Activated T-cell treated with anti-CD3 and anti-CD28 coated beads, Interleukin-2, amount 50 U/mL, for 72 hours (primary cell): ENCODE measurements at regions not wholly inside any gene's neighbourhood (a gene's known extent, or its start where the extent isn't known, plus 50 kb on each side); places are given as distances from the start of the nearest gene placed in this dataset.

Experiments used
- ATAC-seq, 2 donors: fragments of 150-1000 bp; cut with Tn5 transposase; replicated peaks in 1 of 2; 2 replicates each; pipeline ENCODE4 v1.10.0; 2021; ENCODE audit warnings: moderate library complexity in 2 of 2, mild to moderate bottlenecking in 1 of 2
- DNase-seq, 2 donors: peaks; one replicate each; pipeline ENCODE4 v3.0.0; 2021 to 2022; ENCODE audit warnings: mixed read lengths in 1 of 2
- H3K27ac Mint-ChIP-seq: one replicate; pipeline ENCODE4 v1.8.0; 2022; ENCODE audit warnings: mild to moderate bottlenecking, moderate library complexity, mixed read lengths
- H3K27me3 Mint-ChIP-seq: one replicate; pipeline ENCODE4 v1.8.0; 2022; ENCODE audit warnings: low read depth, mixed read lengths
- H3K36me3 Mint-ChIP-seq, 2 donors: one replicate each; pipeline ENCODE4 v1.8.0; 2022; ENCODE audit warnings: mixed read lengths in 2 of 2, mild to moderate bottlenecking in 1 of 2; ENCODE audit not compliant: insufficient read depth in 2 of 2
- H3K4me1 Mint-ChIP-seq: one replicate; pipeline ENCODE4 v1.8.0; 2022; ENCODE audit warnings: low read depth, mixed read lengths
- H3K4me3 Mint-ChIP-seq, 2 donors: one replicate each; pipeline ENCODE4 v1.8.0; 2022; ENCODE audit warnings: mild to moderate bottlenecking in 2 of 2, mixed read lengths in 2 of 2, moderate library complexity in 2 of 2
- H3K9me3 Mint-ChIP-seq, 2 donors: one replicate each; pipeline ENCODE4 v1.8.0; 2022; ENCODE audit warnings: mixed read lengths in 2 of 2

DNA sequence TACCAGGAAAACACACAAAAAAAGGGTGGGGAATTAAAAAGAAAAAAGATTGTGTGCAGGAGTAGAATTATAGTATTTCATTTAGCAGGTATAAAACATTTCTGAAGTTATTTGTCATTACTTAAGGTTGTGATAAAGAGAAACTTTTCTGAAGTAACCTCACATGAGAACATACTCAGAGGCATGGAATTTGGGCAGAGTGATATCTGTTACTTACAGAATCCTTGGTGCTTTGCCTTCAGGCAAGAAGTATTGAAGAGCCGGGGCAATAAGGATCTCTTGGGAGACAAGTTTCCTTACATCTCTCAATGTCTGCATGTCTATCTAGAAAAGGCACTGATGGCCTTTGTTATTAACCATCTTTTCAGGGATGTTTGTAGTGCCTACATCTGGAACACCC, 179.7 kb upstream of the ROBO1 start:
- Mint-ChIP-seq H3K27ac (no peak overlapping the region), H3K4me1 (no peaks in the 10 kb centered on the region), H3K4me3 (no peak overlapping the region), H3K9me3 (peaks cover 10 to 22% of the 10 kb centered on the region in 2 donors), H3K36me3 (peaks cover 0 to 2% of the 10 kb centered on the region in 2 donors), H3K27me3 (no peaks in the 10 kb centered on the region)
- no peak for DNase-seq
- no peak for ATAC-seq

GRCh38 chr3:79937567-79937966, 169.8 kb upstream of the ROBO1 start:
- ATAC-seq (no peak), DNase-seq (no peak)
- H3K36me3 Mint-ChIP-seq = no peaks in the 10 kb centered on the region
- peaks cover 0 to 5% of the 10 kb centered on the region in 2 donors for H3K9me3 Mint-ChIP-seq
- H3K27ac Mint-ChIP-seq = no peak overlapping the region
- H3K27me3 Mint-ChIP-seq = no peaks in the 10 kb centered on the region
- no peak overlapping the region for H3K4me3 Mint-ChIP-seq
- no peaks in the 10 kb centered on the region for H3K4me1 Mint-ChIP-seq

DNA sequence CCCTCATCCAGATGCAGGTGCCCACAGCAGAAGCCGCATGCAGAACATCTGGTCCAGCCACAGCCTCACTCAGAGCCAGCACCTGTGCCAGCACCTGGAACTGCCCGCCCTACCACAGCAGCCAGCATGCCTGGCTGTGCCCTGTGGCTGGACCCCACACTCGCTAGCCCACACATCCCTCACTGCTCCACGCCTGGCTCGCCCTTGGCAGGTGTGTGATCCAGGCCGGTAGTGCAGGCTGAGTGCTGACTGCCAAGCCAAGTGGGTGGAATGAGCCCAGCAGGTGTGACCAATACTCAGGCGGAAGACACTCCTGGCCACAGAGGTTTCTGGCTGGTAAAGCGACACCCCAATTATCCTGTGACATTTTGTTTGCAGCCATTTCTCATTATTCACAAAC, 162.4 kb upstream of the ROBO1 start:
- H3K27ac Mint-ChIP-seq = no peak overlapping the region
- peaks cover 3 to 7% of the 10 kb centered on the region in 2 donors for H3K9me3 Mint-ChIP-seq
- DNase-seq = no peak
- ATAC-seq = no peak
- no peaks in the 10 kb centered on the region for H3K4me1 Mint-ChIP-seq
- H3K4me3 Mint-ChIP-seq = no peak overlapping the region
- peaks cover 0 to 2% of the 10 kb centered on the region in 2 donors for H3K36me3 Mint-ChIP-seq
- no peaks in the 10 kb centered on the region for H3K27me3 Mint-ChIP-seq

DNA sequence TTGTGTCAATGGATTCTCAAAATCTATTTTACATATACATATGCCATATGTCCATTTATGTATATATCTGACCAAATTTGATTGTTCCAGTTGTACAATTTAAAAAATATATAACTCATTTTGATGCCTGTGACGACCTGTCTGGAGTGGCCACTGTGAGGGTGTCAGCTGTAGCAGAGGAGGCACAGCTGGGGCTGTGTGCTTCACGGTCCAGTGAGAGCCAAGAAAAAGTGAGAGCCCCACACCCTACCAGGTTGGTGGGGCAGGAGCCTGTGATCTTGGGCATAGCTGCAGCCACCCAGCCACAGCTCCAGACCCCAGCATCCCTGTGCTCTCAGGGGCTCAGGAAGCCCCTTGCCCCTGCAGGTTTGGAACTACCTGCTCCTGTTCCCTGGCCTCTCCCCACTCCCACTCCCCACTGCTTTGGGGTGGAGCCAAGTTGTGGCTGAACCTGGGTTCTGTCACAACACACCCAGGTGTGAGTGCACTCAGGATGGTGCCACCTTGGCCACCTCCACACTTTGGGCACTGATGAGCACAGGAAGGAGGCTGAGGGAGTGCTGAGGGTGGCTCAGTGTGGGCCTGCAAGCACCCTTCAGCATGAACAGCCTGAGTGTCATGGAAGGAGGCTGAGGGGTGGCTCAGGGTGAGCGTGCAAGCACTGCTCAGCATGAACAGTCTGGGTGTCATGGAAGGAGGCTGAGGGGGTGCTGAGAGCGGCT, 161.1 kb upstream of the ROBO1 start:
- DNase-seq = no peak
- Mint-ChIP-seq H3K4me3 (no peak overlapping the region), H3K9me3 (peaks cover 3 to 5% of the 10 kb centered on the region in 2 donors), H3K36me3 (peaks cover 0 to 2% of the 10 kb centered on the region in 2 donors), H3K27me3 (no peaks in the 10 kb centered on the region), H3K27ac (no peak overlapping the region), H3K4me1 (no peaks in the 10 kb centered on the region)
- ATAC-seq = no peak

DNA sequence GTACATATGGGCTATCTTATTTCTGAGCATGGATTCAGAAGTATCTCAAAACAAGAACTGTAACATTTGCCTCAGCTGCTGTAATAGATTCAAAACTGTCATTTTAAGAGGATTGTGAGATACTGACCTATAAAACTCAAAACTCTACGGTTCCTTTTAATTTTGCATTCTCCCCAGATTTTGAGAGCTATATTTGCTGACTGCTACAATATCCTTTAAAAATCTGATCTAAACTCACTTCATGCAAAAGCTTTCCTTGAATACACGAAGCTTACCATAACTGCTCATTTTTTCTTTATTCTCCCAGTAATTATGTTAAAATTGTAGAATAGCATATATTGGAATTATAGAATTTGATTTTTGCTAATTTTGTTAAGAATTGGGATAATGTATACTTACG, 158.7 kb upstream of the ROBO1 start:
- Mint-ChIP-seq H3K9me3 (peaks cover 3 to 8% of the 10 kb centered on the region in 2 donors), H3K36me3 (peaks cover 0 to 2% of the 10 kb centered on the region in 2 donors), H3K4me1 (no peaks in the 10 kb centered on the region), H3K27ac (no peak overlapping the region), H3K4me3 (no peak overlapping the region), H3K27me3 (no peaks in the 10 kb centered on the region)
- ATAC-seq = no peak
- no peak for DNase-seq

DNA sequence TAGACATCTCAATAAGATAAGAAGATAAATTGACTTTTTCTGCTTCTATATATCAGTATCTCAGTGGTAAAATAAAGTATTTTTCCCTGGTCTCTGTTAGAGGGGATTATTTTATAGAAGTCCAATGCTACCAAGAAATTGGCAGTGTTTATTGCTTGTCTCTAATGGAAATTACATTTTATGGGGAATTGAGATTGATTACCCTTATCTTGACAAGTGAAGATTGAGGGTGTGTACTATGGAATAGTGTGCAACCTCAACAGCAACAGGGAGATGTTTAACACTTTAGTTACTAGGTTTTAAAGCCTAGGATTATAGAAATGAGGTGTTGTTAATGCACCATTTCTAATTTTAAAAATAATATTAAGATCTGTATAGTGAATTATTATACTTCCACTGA, 154.8 kb upstream of the ROBO1 start:
- H3K27ac Mint-ChIP-seq = no peak overlapping the region
- H3K4me1 Mint-ChIP-seq = no peaks in the 10 kb centered on the region
- H3K27me3 Mint-ChIP-seq = no peaks in the 10 kb centered on the region
- H3K4me3 Mint-ChIP-seq = no peak overlapping the region
- ATAC-seq (no peak), DNase-seq (no peak)
- H3K36me3 Mint-ChIP-seq = no peaks in the 10 kb centered on the region
- peaks cover 3 to 7% of the 10 kb centered on the region in 2 donors for H3K9me3 Mint-ChIP-seq

GRCh38 chr3:79917561-79917960, 149.8 kb upstream of the ROBO1 start:
- H3K4me3 Mint-ChIP-seq = no peak overlapping the region
- H3K36me3 Mint-ChIP-seq = peaks cover 0 to 1% of the 10 kb centered on the region in 2 donors
- H3K4me1 Mint-ChIP-seq = no peaks in the 10 kb centered on the region

DNA sequence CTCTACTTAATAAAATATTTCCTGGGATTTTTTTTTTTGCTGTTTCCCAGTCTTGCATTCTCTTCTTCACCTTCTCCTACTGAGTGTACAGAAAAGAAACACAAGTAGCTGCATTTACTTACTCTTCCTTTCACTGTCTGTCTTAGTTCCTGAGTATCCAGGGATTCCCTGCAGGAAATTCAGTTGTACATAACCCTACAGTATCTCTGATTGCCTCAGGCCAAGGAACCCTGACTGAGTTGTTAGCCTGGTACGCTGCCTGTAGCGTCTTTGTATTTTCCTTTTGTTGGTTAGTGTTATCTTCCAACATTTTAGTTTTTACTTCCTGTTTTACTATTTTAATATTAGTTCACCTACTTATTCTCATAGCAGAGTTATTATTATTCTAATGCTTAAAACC, 142.5 kb upstream of the ROBO1 start:
- DNase-seq (no peak), ATAC-seq (no peak)
- H3K27ac Mint-ChIP-seq = no peak overlapping the region
- H3K9me3 Mint-ChIP-seq = peaks cover 4 to 8% of the 10 kb centered on the region in 2 donors
- no peaks in the 10 kb centered on the region for H3K4me1 Mint-ChIP-seq
- no peaks in the 10 kb centered on the region for H3K27me3 Mint-ChIP-seq
- no peaks in the 10 kb centered on the region for H3K36me3 Mint-ChIP-seq
- no peak overlapping the region for H3K4me3 Mint-ChIP-seq

More at GRCh38 chr3:79917561-79917960, 149.8 kb upstream of the ROBO1 start:
- DNase-seq (no peak), ATAC-seq (no peak)
- H3K27me3 Mint-ChIP-seq = no peaks in the 10 kb centered on the region
- H3K27ac Mint-ChIP-seq = no peak overlapping the region
- H3K9me3 Mint-ChIP-seq = peaks cover 2 to 10% of the 10 kb centered on the region in 2 donors

DNA sequence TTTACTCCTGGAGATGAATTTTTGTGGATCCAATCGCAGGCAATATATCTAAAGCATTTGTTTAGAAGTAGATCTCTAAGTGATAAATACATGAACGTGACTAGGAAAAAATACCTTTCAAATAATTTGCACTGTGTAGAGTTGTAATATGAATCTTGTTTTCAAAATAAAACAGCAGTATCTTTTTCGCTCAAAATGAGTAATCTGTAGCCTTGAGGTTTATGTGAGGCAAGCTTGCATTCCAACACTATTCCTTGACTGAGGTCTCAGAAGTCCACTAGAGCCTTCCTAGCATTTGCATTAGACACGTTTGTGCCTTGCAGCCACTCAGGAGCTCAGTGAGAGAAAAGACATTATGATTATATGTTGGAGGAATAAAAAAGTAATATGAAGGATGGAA, 138.3 kb upstream of the ROBO1 start:
- Mint-ChIP-seq H3K27ac (no peak overlapping the region), H3K4me1 (no peaks in the 10 kb centered on the region), H3K4me3 (no peak overlapping the region), H3K36me3 (no peaks in the 10 kb centered on the region), H3K9me3 (peaks cover 8 to 12% of the 10 kb centered on the region in 2 donors), H3K27me3 (no peaks in the 10 kb centered on the region)
- DNase-seq = no peak
- no peak for ATAC-seq

DNA sequence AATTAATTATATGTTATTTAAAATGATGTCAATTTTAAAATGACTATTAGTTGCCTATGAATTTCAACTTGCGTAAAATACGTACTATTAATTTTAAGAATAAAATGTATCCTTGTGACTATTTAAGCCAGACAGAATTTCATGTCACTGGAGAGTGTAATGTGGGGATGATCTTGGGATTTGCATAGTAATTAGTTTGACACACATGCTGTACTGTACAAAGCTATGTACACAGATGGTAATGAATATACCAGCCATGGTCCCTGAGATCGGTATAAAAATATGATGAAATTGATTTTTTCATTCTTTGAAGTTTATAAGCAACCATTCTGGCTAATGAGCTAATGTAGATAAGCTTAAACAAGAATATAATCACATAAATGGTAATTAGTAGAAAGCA, 134.4 kb upstream of the ROBO1 start:
- H3K9me3 Mint-ChIP-seq = peaks cover 5 to 11% of the 10 kb centered on the region in 2 donors
- no peak overlapping the region for H3K27ac Mint-ChIP-seq
- H3K27me3 Mint-ChIP-seq = no peaks in the 10 kb centered on the region
- ATAC-seq (no peak), DNase-seq (no peak)
- H3K4me1 Mint-ChIP-seq = no peaks in the 10 kb centered on the region
- no peak overlapping the region for H3K4me3 Mint-ChIP-seq
- H3K36me3 Mint-ChIP-seq = no peaks in the 10 kb centered on the region

- H3K36me3 Mint-ChIP-seq = no peaks in the 10 kb centered on the region
- peaks cover 3 to 11% of the 10 kb centered on the region in 2 donors for H3K9me3 Mint-ChIP-seq
- no peaks in the 10 kb centered on the region for H3K27me3 Mint-ChIP-seq
- no peak overlapping the region for H3K27ac Mint-ChIP-seq
- ATAC-seq (no peak), DNase-seq (no peak)
- H3K4me1 Mint-ChIP-seq = no peaks in the 10 kb centered on the region
- no peak overlapping the region for H3K4me3 Mint-ChIP-seq
Observed at GRCh38 chr3:79898907-79899306, 131.1 kb upstream of the ROBO1 start.

- peaks cover 2 to 10% of the 10 kb centered on the region in 2 donors for H3K9me3 Mint-ChIP-seq
- H3K36me3 Mint-ChIP-seq = no peaks in the 10 kb centered on the region
- no peak overlapping the region for H3K4me3 Mint-ChIP-seq
- ATAC-seq (no peak), DNase-seq (no peak)
- no peaks in the 10 kb centered on the region for H3K27me3 Mint-ChIP-seq
- no peaks in the 10 kb centered on the region for H3K4me1 Mint-ChIP-seq
- H3K27ac Mint-ChIP-seq = no peak overlapping the region
Observed at GRCh38 chr3:79896086-79896485, 128.3 kb upstream of the ROBO1 start.

DNA sequence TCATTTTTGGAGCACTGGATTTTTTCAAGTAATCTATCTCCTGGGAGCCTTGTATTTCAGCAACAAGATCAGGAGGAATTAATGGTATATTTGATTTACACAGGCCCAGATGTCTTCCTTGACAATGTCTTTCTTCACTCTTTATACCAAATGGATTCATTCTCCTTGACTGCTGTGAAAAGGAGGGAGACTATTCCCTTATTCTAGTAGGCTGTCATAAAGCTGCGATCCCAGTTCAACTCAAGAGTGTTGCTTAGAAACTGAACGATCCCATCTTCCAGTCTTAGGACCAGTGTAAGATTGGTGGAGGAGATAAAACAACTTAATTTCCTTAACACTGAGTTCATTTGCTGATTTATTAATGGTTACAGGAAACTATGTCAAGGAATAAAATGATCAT, 119.4 kb upstream of the ROBO1 start:
- Mint-ChIP-seq H3K27me3 (no peaks in the 10 kb centered on the region), H3K4me3 (no peak overlapping the region), H3K27ac (no peak overlapping the region), H3K36me3 (no peaks in the 10 kb centered on the region), H3K9me3 (peaks cover 1 to 3% of the 10 kb centered on the region in 2 donors), H3K4me1 (no peaks in the 10 kb centered on the region)
- ATAC-seq (no peak), DNase-seq (no peak)

GRCh38 chr3:79886204-79886603, 118.4 kb upstream of the ROBO1 start:
- Mint-ChIP-seq H3K27me3 (no peaks in the 10 kb centered on the region), H3K4me3 (no peak overlapping the region), H3K36me3 (no peaks in the 10 kb centered on the region), H3K4me1 (no peaks in the 10 kb centered on the region), H3K27ac (no peak overlapping the region), H3K9me3 (peaks cover 1 to 3% of the 10 kb centered on the region in 2 donors)
- DNase-seq (no peak), ATAC-seq (no peak)
